Peyer's patch (tissue), 4 donors: ENCODE measurements at regions not wholly inside any gene's neighbourhood (a gene's known extent, or its start where the extent isn't known, plus 50 kb on each side); places are given as distances from the start of the nearest gene placed in this dataset.

ENCODE experiments used
- DNase-seq, 3 donors: peaks; one replicate each; pipeline ENCODE4 v3.0.0-alpha.2; 2017 to 2019
- H3K27ac ChIP-seq, 4 donors: fragments of 200-600 bp; sonication (generic); one replicate each; pipeline ENCODE4 v1.5.1; 2016 to 2019
- H3K27me3 ChIP-seq, 2 donors: fragments of 200-600 bp; sonication (generic); one replicate each; pipeline ENCODE4 v1.5.1; 2019
- H3K36me3 ChIP-seq, 3 donors: fragments of 200-600 bp; sonication (generic); one replicate each; pipeline ENCODE4 v1.5.1; 2016 to 2019
- H3K4me1 ChIP-seq, 4 donors: fragments of 200-600 bp; sonication (generic); one replicate each; pipeline ENCODE4 v1.5.1; 2016 to 2019
- H3K4me3 ChIP-seq, 4 donors: fragments of 200-600 bp; sonication (generic); 1 replicate in 3 of 4; 2 replicates in 1 of 4; pipeline ENCODE4 v1.5.1; 2016 to 2019; ENCODE audit warnings: mild to moderate bottlenecking in 1 of 4
- H3K9me3 ChIP-seq, 4 donors: fragments of 200-600 bp; sonication (generic); one replicate each; pipeline ENCODE4 v1.5.1; 2016 to 2019; ENCODE audit warnings: mild to moderate bottlenecking in 1 of 4
- POLR2A ChIP-seq, 2 donors: fragments of 450-650 bp; IDR thresholded peaks; one replicate each; pipeline ENCODE4 v1.5.1; 2017; ENCODE audit warnings: antibody characterized with exemption in 2 of 2, mild to moderate bottlenecking in 2 of 2, moderate library complexity in 2 of 2
- TF ChIP-seq, protein P1 (sequence below), 6 experiments: fragments of 450-650 bp in 4 of 6; fragments of 200-600 bp in 2 of 6; sonication (generic) in 1 of 6; IDR thresholded peaks; one replicate each; pipeline ENCODE4 v1.5.1; 2017 to 2019; ENCODE audit warnings: antibody characterized with exemption in 6 of 6, mild to moderate bottlenecking in 3 of 6, moderate library complexity in 1 of 6

DNA sequence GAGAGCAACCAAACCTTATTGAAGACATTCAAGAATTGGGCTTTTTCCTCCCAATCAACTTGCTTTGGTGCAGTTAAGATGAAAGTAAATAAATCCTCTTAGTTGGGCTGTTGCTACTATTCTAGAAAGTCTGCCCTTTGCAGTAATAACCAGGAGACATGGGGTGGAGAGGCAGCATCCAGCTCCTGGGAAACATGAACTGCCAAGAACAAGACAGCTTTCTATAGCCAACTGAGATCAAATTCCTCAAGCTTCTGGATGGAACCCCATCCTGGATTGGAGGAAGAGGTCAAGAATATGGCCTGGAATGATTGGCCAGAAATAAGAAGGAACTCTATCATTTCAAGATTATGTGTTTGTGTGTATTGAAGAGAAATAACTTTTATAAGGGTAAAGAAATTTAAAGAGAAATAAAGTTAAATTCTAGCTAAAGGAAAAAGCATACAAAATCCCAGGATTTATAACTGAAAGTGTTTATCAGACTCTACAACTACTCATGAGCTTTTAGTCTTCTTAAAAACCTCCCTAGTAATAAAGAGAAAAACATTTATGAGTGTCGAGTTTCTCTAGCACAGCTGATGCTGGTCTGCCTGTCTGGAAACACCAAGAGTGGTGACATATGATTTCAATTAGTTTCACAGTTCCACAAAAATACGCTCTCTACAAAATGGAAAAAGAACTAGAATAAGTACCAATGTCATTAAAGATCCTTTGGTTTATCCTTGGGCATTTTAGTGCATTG lies 70.1 kb upstream of the COL1A2 start:
- Histone ChIP-seq H3K4me3 (no peak overlapping the region), H3K9me3 (peaks cover 0 to 8% (median 0%) of the 10 kb centered on the region in 4 donors), H3K27ac (no peak overlapping the region), H3K27me3 (no peaks in the 10 kb centered on the region), H3K4me1 (no peaks in the 10 kb centered on the region), H3K36me3 (no peaks in the 10 kb centered on the region)
- TF ChIP-seq POLR2A (IDR thresholded peaks at IDR 0.05): no peak
- TF ChIP-seq, protein P1, sequence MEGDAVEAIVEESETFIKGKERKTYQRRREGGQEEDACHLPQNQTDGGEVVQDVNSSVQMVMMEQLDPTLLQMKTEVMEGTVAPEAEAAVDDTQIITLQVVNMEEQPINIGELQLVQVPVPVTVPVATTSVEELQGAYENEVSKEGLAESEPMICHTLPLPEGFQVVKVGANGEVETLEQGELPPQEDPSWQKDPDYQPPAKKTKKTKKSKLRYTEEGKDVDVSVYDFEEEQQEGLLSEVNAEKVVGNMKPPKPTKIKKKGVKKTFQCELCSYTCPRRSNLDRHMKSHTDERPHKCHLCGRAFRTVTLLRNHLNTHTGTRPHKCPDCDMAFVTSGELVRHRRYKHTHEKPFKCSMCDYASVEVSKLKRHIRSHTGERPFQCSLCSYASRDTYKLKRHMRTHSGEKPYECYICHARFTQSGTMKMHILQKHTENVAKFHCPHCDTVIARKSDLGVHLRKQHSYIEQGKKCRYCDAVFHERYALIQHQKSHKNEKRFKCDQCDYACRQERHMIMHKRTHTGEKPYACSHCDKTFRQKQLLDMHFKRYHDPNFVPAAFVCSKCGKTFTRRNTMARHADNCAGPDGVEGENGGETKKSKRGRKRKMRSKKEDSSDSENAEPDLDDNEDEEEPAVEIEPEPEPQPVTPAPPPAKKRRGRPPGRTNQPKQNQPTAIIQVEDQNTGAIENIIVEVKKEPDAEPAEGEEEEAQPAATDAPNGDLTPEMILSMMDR (IDR thresholded peaks at IDR 0.05): no peak
- no peak for DNase-seq

DNA sequence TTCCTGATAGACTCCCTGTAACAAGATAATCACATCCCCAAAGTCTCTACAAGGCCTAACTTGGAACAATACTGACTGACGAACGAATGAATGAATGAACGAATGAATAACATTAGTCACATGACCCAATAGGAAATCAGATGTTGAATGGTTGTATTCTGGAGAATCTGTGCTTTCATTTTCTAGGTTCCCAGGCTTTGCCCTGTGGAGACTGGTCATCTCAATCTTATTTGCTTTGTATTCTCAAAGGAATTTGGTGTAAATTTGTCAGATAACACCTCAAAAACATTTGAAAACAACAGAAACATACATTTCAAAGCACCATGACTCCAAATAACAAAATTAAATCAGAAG lies 69.6 kb upstream of the COL1A2 start:
- Histone ChIP-seq H3K9me3 (peaks cover 0 to 7% (median 0%) of the 10 kb centered on the region in 4 donors), H3K27ac (no peak overlapping the region), H3K4me1 (no peaks in the 10 kb centered on the region), H3K27me3 (no peaks in the 10 kb centered on the region), H3K36me3 (no peaks in the 10 kb centered on the region), H3K4me3 (no peak overlapping the region)
- DNase-seq: no peak
- TF ChIP-seq, protein P1 (IDR thresholded peaks at IDR 0.05): no peak
- no peak for TF ChIP-seq POLR2A (IDR thresholded peaks at IDR 0.05)

- no peak overlapping the region for H3K4me3 ChIP-seq
- no peaks in the 10 kb centered on the region for H3K36me3 ChIP-seq
- no peak overlapping the region for H3K27ac ChIP-seq
- H3K4me1 ChIP-seq: no peaks in the 10 kb centered on the region
- no peaks in the 10 kb centered on the region for H3K9me3 ChIP-seq
- DNase-seq: no peak
- no peaks in the 10 kb centered on the region for H3K27me3 ChIP-seq
- no peak for TF ChIP-seq POLR2A (IDR thresholded peaks at IDR 0.05)
- TF ChIP-seq, protein P1 (IDR thresholded peaks at IDR 0.05): no peak
Observed at GRCh38 chr7:94330269-94331020, 64.2 kb upstream of the COL1A2 start.

- no peak for DNase-seq
- TF ChIP-seq, protein P1 (IDR thresholded peaks at IDR 0.05): no peak
- H3K4me3 ChIP-seq: no peak overlapping the region
- H3K36me3 ChIP-seq: no peaks in the 10 kb centered on the region
- H3K27ac ChIP-seq: no peak overlapping the region
- H3K27me3 ChIP-seq: no peaks in the 10 kb centered on the region
- no peaks in the 10 kb centered on the region for H3K4me1 ChIP-seq
- no peaks in the 10 kb centered on the region for H3K9me3 ChIP-seq
Observed at GRCh38 chr7:94332571-94332970, 62.1 kb upstream of the COL1A2 start.

DNA sequence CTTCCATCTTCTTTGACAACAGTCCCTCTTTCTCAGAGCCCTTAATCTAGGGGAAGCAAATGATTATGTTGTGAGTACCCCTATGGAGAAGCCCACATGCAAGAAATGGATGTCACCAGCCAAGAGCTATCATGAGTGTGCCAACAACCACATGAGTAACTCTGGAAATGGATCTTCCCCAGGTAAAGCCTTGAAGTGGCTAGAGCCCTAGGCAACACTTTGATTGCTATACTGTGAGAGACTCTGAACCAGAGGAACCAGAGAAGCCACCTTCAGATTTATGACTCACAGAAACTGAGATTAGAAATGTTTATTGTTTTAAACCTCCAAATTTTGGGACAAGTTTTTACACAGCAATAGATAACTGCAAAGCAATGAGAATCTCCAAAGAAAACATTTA lies 60.9 kb upstream of the COL1A2 start:
- Histone ChIP-seq H3K27ac (no peak overlapping the region), H3K36me3 (no peaks in the 10 kb centered on the region), H3K27me3 (no peaks in the 10 kb centered on the region), H3K4me3 (no peak overlapping the region), H3K4me1 (no peaks in the 10 kb centered on the region), H3K9me3 (no peaks in the 10 kb centered on the region)
- no peak for DNase-seq
- no peak for TF ChIP-seq POLR2A (IDR thresholded peaks at IDR 0.05)
- TF ChIP-seq, protein P1 (IDR thresholded peaks at IDR 0.05): no peak
